ENCODE measurements at regions not wholly inside any gene's neighbourhood (a gene's known extent, or its start where the extent isn't known, plus 50 kb on each side); places are given as distances from the start of the nearest gene placed in this dataset.

- no peak for DNase-seq (ENCODE audit: low read depth)
- H3K4me3 ChIP-seq (ENCODE audit: control insufficient read depth, low read depth, low read length) = no peak overlapping the region
- no peak for TF ChIP-seq CTCF (conservative IDR thresholded peaks at IDR 0.05; ENCODE audit: control insufficient read depth, insufficient read depth, low read depth, low read length)
Measured at GRCh38 chr6:40319124-40319523, 268.0 kb downstream of the LRFN2 start.

- no peak overlapping the region for H3K4me3 ChIP-seq (ENCODE audit: control insufficient read depth, low read depth, low read length)
- DNase-seq (ENCODE audit: low read depth) = no peak
- no peak for TF ChIP-seq CTCF (conservative IDR thresholded peaks at IDR 0.05; ENCODE audit: control insufficient read depth, insufficient read depth, low read depth, low read length)
Measured at GRCh38 chr6:40315060-40315459, 272.1 kb downstream of the LRFN2 start.

GRCh38 chr6:40313582-40313981, 273.6 kb downstream of the LRFN2 start:
- no peak for TF ChIP-seq CTCF (conservative IDR thresholded peaks at IDR 0.05; ENCODE audit: control insufficient read depth, insufficient read depth, low read depth, low read length)
- DNase-seq (ENCODE audit: low read depth) = no peak
- H3K4me3 ChIP-seq (ENCODE audit: control insufficient read depth, low read depth, low read length) = no peak overlapping the region

- H3K4me3 ChIP-seq (ENCODE audit: control insufficient read depth, low read depth, low read length) = no peak overlapping the region
- TF ChIP-seq CTCF (conservative IDR thresholded peaks at IDR 0.05; ENCODE audit: control insufficient read depth, insufficient read depth, low read depth, low read length) = no peak
- peak; percentile 11 for DNase-seq (ENCODE audit: low read depth)
Measured at GRCh38 chr6:40312213-40313015, 274.8 kb downstream of the LRFN2 start.

- DNase-seq (ENCODE audit: low read depth) = peak; percentile 41
- TF ChIP-seq CTCF (conservative IDR thresholded peaks at IDR 0.05; ENCODE audit: control insufficient read depth, insufficient read depth, low read depth, low read length) = peak; percentile 86
- H3K4me3 ChIP-seq (ENCODE audit: control insufficient read depth, low read depth, low read length) = no peak overlapping the region
Measured at GRCh38 chr6:40308533-40309306, 278.4 kb downstream of the LRFN2 start.

- DNase-seq (ENCODE audit: low read depth) = no peak
- no peak for TF ChIP-seq CTCF (conservative IDR thresholded peaks at IDR 0.05; ENCODE audit: control insufficient read depth, insufficient read depth, low read depth, low read length)
- no peak overlapping the region for H3K4me3 ChIP-seq (ENCODE audit: control insufficient read depth, low read depth, low read length)
Measured at GRCh38 chr6:40307712-40308111, 279.5 kb downstream of the LRFN2 start.

All from fibroblast of mammary gland (primary cell).